Fibroblast of mammary gland (primary cell): ENCODE measurements at regions not wholly inside any gene's neighbourhood (a gene's known extent, or its start where the extent isn't known, plus 50 kb on each side); places are given as distances from the start of the nearest gene placed in this dataset.

ENCODE experiments used
- DNase-seq: peaks from one replicate; pipeline ENCODE4 v3.0.0-alpha.2; 2010; ENCODE audit warnings: low read depth
- H3K4me3 ChIP-seq: 2 replicates; pipeline ENCODE4 v1.5.1; 2011; ENCODE audit warnings: low read depth, mild to moderate bottlenecking, low read length, moderate library complexity; ENCODE audit not compliant: control insufficient read depth
- TF ChIP-seq, protein P1 (sequence below): conservative IDR thresholded peaks from 2 replicates; pipeline ENCODE4 v1.5.1; 2011; ENCODE audit warnings: low read depth, low read length, inconsistent platforms; ENCODE audit not compliant: control insufficient read depth, insufficient read depth

GRCh38 chr7:22631730-22632129, 95.3 kb upstream of the IL6 start:
- TF ChIP-seq, protein P1, sequence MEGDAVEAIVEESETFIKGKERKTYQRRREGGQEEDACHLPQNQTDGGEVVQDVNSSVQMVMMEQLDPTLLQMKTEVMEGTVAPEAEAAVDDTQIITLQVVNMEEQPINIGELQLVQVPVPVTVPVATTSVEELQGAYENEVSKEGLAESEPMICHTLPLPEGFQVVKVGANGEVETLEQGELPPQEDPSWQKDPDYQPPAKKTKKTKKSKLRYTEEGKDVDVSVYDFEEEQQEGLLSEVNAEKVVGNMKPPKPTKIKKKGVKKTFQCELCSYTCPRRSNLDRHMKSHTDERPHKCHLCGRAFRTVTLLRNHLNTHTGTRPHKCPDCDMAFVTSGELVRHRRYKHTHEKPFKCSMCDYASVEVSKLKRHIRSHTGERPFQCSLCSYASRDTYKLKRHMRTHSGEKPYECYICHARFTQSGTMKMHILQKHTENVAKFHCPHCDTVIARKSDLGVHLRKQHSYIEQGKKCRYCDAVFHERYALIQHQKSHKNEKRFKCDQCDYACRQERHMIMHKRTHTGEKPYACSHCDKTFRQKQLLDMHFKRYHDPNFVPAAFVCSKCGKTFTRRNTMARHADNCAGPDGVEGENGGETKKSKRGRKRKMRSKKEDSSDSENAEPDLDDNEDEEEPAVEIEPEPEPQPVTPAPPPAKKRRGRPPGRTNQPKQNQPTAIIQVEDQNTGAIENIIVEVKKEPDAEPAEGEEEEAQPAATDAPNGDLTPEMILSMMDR: no peak
- no peak for DNase-seq
- H3K4me3 ChIP-seq: no peak overlapping the region

DNA sequence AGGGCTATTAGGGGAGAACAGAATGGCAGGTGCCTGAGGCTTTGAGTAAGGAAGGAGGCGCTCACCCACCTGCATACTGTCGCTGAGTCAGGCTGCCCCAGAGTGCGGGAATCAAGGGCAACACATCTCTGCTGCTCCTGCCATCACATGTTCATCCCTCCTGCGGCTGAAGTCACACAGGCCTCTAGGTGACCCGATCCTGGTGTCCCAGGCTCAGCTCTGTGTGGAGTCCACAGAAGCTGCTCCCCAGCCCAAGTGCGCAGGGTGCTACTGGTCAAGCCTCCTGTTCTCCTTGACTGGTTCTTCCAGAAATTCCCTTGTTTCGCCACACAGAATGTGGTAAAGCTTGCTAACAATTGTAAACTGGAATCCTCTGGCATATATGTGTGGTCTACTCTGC, 96.9 kb upstream of the IL6 start:
- no peak for DNase-seq
- TF ChIP-seq, protein P1: no peak
- H3K4me3 ChIP-seq: no peak overlapping the region

DNA sequence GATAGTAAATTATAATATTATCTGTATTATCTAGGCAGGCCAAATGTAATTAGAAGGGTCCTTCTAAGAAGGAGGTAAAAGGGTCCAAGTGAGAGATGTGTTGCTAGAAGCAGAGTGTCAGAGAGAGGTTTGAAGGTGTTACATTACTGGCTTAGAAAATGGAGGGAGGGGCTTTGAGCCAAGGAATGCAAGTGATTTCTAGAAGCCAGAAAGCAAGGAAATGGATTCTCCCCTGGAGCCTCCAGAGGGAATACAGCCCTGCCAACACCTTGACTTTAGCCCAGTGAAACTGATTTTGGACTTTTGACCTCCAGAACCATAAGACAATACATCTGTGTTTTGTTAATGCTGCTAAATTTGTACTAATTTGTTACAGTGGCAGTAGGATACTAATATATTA, 97.9 kb upstream of the IL6 start:
- H3K4me3 ChIP-seq: no peak overlapping the region
- TF ChIP-seq, protein P1: no peak
- no peak for DNase-seq

DNA sequence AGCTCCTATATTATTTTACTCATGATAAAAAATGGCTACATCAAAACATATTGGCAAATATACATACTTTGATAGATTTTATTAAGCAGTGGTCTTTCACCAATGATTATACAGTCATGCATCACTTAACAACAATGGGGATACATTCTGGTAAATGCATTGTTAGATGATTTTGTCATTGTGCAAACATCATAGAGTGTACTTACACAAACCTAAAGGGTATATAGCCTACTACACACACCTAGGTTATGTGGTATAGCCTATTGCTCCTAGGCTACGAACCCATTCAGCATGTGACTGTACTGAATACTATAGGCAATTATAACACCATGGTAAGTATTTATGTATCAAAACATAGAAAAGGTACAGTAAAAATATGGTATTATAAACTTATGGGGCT, 98.9 kb upstream of the IL6 start:
- no peak for DNase-seq
- H3K4me3 ChIP-seq: no peak overlapping the region
- TF ChIP-seq, protein P1: no peak

- H3K4me3 ChIP-seq: no peak overlapping the region
- TF ChIP-seq, protein P1: no peak
- DNase-seq: no peak
These were observed 99.9 kb upstream of the IL6 start for GRCh38 chr7:22627136-22627535.

- no peak overlapping the region for H3K4me3 ChIP-seq
- TF ChIP-seq, protein P1: no peak
- DNase-seq: no peak
These were observed 101.7 kb upstream of the IL6 start for GRCh38 chr7:22625251-22625650.

GRCh38 chr7:22624781-22625180, 102.2 kb upstream of the IL6 start:
- H3K4me3 ChIP-seq: no peak overlapping the region
- TF ChIP-seq, protein P1: no peak
- DNase-seq: no peak
